Stimulated activated CD4-positive, alpha-beta T cell treated with anti-CD3 and anti-CD28 coated beads, Interleukin-4, amount 100 ng/mL, for 48 hours (primary cell): ENCODE measurements at regions not wholly inside any gene's neighbourhood (a gene's known extent, or its start where the extent isn't known, plus 50 kb on each side); places are given as distances from the start of the nearest gene placed in this dataset.
"Not testable (repeated sequence)": the region's sequence is repeated elsewhere in the genome, so short reads cannot be mapped to it uniquely, and the experiment has no call there.

Experiments
- DNase-seq, 2 donors: peaks; one replicate each; pipeline ENCODE4 v3.0.0-alpha.2; 2020; ENCODE audit warnings: low read depth in 2 of 2

DNA sequence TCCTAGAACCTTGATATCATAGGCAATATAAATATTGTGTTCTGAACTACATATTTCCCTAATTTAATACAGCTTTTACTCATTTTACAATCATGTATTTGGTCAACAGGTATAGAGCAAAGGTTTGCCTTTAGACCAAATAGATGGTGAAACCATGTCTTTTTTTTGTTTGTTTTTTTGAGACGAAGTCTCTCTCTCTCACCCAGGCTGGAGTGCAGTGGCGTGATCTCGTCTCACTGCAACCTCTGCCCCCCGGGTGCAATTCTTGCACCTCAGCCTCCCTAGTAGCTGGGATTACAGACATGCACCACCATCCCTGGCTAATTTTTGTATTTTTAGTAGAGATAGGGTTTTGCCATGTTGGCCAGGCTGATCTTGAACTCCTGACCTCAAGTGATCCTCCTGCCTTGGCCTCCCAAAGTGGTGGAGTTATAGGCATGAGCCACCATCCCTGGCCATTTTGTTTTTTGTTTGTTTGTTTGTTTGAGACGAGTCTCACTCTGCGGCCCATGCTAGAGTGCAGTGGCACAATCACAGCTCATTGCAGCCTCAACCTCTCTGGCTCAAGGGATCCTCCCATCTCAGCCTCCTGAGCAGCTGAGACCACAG is 243.7 kb upstream of the FOXN3 start:
- not testable (repeated sequence) for DNase-seq

GRCh38 chr14:89660166-89660565 is 243.1 kb upstream of the FOXN3 start:
- DNase-seq, result no peak

- DNase-seq, result no peak
These were observed 242.1 kb upstream of the FOXN3 start for GRCh38 chr14:89658977-89659670.

- DNase-seq, result no peak
These were observed 240.0 kb upstream of the FOXN3 start for GRCh38 chr14:89657014-89657413.

- no peak for DNase-seq
These were observed 238.0 kb upstream of the FOXN3 start for GRCh38 chr14:89654998-89655397.

- DNase-seq, result no peak
These were observed 235.3 kb upstream of the FOXN3 start for GRCh38 chr14:89652352-89652751.

DNA sequence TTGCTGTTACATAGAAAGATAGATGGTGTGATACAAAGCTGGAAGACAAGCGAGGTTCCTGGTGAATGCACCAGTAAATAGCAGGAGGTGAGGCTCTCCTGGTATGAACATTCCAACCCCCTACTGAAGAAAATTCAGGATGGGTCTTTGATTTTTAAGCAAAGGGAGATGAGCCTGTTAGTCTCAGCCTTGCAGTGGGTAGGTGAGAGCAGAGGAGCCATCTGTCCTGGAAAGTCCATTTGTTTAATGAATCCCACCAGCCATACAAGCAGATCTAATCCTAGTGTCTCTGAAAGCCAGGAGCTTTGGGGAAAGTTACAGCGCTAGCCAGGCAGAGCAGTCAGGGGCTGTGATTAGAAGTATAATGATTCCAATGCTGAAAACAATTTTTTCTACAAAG is 234.8 kb upstream of the FOXN3 start:
- DNase-seq, result no peak

GRCh38 chr14:89650077-89650978 is 233.3 kb upstream of the FOXN3 start:
- DNase-seq, result no peak

DNA sequence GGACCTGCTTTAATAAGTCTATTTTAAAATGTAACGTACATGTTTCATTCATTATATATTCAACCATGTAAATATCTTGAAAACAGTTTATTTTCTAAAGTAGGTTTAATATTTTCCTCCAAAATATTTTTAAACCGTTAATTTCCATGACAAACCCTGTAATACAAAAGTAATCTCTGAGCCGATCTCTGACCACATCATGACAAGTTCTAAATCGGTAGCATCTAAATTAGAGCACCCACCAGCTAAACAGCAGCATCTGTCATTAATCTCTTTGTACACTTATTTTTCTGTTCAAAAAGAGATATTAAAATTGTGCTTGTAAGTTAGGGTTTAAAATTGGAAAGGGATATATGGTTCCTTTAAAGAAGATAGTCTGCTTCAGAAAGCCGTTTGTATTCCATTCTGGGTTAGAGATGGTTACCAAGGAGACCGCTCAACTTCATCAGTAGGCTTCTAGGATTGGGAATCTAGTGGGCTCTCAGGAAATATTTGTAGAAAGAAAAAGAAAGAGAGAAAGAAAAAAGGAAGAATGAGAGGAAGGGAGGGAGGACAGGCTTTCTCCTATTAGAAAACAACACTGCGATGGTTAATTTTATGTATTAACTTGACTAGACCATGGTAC is 232.5 kb upstream of the FOXN3 start:
- DNase-seq, result no peak

DNA sequence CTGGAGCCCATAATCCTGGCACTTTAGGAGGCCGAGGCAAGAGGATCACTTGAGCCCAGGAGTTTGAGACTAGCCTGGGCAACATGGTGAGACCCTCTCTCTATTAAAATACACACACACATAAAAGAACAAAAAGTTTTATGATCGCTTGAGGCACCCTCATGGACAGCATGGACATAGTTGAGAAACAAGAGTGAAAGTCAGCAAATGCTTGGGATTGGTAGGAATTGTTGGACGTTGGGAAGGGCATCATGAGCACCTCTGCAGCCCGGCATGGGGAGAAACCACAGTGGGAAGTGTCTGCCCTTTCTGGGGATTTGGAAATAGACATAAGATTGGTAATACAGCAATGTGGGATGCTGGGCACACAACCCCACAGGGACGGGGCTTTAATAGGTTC is 231.9 kb upstream of the FOXN3 start:
- DNase-seq, result no peak

GRCh38 chr14:89648510-89648909 is 231.5 kb upstream of the FOXN3 start:
- DNase-seq, result no peak

DNA sequence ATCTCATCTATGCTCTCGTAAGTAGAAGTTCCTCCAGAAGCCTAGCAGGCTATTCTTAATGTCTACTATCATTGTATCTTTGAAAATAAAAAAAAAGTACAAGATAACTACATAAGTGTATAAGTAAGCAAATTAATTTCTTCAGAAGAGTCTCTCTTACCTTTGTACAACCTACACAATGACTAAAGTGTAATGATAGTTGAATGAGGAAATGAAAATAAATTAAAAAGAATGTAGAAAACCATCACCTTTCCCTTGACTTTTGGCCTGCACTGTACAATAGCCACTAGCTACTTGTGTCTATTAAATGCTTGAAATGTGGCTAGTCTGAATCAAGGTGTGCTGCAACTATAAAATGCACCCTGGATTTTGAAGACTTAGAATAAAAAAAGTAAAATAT is 229.9 kb upstream of the FOXN3 start:
- DNase-seq, result no peak

DNA sequence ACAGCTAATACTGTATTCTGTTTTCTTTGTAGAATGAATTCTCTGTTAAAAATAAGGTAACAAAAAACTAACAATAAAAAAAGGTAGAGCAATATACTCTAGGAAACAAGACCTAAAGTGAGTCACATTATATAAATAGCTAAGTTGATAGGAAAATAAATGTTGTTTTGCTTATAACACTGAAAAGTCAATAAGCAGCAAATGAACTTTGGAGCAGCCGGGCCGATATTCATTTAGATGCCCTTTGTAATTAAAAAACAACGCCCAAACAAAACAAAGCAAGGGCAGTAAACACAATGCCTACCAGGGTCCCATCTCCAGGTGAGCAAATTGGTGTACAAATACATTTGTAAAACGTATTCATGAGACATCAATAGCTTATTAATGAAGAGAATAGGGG is 227.6 kb upstream of the FOXN3 start:
- no peak for DNase-seq

DNA sequence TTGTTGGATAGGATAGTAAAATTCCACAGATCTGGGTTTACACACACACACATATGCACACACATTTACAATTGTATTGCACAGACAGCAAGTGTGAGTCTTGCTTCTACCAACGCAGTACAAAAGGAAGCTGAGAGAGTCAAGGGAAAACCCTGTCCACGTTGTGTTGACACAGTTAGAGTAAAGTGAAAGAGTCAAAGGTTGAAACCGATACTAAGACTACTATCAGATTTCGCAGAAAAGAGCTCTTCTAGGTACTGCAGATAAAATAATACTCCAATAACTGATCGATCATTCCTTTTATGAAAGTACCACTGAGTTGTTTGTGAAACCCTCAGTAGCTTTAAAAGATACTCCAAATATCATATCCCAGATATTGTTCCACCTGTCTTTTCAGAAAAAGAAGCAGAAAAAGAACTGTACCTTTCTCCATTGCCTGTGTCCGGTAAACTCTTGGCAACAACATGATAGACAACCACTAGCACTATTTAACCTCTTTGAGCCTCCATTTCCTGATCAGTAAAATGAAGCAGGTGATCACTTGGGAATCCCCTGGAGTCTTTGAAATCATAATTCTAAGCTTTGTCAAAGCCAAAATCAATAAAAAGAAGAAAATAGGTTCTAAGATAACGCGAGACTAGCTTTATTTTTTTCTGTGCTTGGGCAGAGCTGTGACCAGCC is 224.6 kb upstream of the FOXN3 start:
- no peak for DNase-seq

DNA sequence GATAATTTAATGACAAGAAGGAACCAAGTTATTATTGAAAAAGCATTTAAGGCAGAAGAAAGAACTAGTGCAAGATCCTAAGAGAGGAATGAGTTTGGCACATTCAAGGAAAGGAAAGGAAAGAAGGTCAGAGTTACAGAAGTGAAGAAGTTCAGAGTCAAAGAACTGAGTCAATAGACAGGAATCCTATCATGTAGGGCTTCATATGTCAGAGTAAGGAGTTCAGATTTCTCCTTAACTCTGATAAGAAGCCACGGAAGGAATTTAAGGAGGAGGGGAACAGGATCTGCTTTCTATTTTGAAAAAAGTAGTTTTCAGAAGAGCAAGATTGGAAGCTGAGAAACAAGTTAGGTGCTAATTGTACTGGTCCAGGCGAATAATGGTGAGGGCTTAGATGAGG is 223.1 kb upstream of the FOXN3 start:
- DNase-seq, result no peak

- no peak for DNase-seq
These were observed 222.7 kb upstream of the FOXN3 start for GRCh38 chr14:89639687-89640086.

- DNase-seq, result no peak
These were observed 221.9 kb upstream of the FOXN3 start for GRCh38 chr14:89638891-89639290.

DNA sequence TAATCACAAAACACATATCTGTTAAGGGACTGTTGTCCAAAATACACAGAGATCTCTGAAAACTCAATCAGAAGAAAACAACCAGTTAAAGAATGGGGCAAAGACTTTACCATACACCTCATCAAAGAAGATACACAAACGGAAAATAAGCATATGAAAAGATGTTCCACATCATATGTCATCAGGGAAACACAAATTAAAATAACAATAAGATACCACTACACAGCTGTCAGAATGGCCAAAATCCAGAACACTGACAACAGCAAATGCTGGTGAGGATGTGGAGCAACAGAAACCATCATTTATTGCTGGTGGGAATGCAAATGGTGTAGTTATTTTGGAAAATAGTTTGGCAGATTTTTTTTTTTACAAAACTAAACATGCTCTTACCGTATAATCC is 220.5 kb upstream of the FOXN3 start:
- no peak for DNase-seq

DNA sequence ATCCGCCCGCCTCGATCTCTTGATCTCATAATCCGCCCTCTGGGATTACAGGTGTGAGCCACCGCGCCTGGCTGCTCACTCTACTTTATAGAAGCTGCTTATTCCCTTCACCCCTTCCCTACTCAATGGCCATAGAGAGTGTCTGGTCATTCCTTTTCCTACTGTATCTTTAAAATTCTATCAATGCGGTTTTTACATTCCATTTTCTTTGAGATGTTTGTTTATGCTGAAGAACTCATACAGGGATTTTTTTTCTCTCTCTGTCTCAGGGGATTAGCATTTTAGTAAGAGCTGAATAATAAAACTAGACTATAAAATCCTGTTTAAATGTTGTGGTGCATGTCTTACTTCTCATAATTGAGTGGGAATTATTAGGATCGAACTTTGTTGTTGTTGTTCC is 218.6 kb upstream of the FOXN3 start:
- DNase-seq, result no peak

GRCh38 chr14:89634037-89634436 is 217.0 kb upstream of the FOXN3 start:
- DNase-seq, result no peak

DNA sequence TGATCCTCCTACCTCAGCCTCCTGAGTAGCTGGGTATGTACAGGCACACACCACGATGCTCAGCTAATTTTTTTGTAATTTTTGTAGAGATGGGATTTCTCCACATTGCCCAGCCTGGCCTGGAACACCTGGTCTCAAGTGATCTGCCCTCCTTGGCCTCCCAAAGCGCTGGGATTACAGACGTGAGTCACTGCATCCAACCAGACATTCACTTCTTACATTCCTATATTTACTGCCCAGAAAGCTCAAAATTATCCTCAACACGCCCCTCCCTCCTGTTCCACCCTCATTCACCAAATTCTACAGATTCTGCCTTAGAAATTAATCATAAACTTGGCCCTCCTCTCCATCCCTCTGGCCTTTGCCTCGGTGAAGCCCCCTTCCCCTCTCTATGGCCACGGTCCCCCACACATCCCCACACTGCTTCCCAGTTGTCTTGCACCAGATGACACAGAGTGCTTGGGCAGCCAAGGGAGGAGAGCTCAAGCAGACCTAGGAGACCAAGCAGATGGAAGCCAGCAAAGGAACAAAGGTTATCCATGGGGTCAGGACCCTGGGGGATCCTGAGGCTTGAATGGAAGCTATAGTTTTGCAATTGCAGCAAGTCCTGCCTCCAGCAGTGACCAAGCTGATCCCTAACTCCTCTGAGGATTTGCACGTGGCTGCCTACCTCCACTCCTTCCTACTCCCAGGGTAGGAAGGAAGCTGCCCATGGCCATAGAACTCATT is 213.2 kb upstream of the FOXN3 start:
- no peak for DNase-seq
